ENCODE measurements at regions not wholly inside any gene's neighbourhood (a gene's known extent, or its start where the extent isn't known, plus 50 kb on each side); places are given as distances from the start of the nearest gene placed in this dataset.
"Not testable (repeated sequence)": the region's sequence is repeated elsewhere in the genome, so short reads cannot be mapped to it uniquely, and the experiment has no call there.

DNA sequence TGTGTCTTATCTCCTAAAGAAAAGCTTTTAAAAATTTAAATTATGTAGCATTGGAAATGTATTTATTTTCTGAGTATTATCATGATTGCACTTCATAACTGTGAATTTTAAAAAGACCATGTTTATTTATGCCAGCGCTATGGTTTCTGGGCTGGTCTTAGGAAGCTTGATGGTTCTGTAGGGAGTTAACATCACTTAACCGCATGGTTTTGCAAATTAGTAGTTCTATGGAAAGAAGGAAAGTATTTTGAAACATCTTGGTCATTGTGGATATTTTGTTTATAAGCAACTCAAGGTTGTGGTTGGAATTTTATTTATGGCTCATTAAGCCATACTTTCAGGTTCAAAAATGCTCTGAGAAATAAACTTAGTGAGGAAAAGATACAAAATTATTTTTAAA is 549.4 kb downstream of the STK39 start:
- FAIRE-seq (no peak), DNase-seq (ENCODE audit: insufficient read length, low spot score) (no peak)

DNA sequence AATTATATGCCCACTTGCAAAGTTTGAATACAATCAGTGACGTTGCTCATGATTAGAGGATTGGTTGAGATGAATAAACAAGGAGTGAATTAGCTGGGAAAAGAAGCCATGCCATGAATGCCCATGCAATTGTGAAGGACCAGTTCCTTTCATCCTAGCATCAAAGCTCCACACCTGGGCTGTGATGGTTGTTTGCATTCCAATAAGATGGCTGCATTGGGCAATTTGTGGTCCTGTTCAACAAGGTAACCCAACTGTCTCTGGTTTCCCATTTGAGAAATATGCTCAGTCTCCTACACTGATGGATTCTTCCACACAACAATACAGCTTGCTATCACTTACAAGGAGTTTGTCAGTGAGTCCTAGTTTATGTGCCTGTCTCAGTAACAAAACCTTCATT is 550.2 kb downstream of the STK39 start:
- no peak for FAIRE-seq
- no peak for DNase-seq (ENCODE audit: insufficient read length, low spot score)

DNA sequence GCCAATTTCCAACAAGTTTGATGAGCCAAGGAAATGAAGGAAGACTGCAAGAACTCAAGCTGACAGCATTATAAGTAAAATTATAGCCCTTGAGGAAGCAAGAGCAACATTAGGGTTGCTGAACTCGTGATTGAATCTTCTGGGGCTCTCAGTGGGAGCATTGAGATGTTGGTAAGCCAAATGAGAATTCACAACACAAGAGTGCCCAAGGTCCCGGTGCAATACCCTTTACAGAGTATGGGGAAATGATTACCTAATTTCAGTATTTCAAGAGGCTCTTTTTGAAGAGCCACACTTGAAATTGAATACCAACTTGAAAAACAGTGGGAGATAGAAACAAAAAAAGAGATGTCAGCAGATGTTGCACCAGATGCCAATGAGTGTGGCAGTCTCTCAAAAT is 554.5 kb downstream of the STK39 start:
- DNase-seq (ENCODE audit: insufficient read length, low spot score) (no peak), FAIRE-seq (no peak)

DNA sequence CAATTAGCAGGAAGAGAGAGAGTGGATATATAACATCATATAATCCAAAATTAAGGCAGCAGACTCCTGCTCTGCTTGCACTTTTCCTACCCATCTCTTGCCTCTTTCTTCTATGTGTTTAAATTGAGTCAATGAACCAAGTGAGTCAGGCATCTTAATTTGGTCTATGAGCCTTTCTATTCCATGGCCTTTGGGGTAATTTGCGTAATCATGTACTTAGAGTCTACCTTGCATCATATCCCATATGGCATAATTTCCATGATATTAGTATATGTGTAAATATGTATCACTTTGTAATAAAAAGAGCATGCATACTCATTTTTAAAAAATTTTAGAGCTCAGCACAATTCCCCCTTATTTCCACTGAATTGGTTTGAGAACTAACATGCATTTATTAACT is 555.2 kb downstream of the STK39 start:
- no peak for FAIRE-seq
- no peak for DNase-seq (ENCODE audit: insufficient read length, low spot score)

DNA sequence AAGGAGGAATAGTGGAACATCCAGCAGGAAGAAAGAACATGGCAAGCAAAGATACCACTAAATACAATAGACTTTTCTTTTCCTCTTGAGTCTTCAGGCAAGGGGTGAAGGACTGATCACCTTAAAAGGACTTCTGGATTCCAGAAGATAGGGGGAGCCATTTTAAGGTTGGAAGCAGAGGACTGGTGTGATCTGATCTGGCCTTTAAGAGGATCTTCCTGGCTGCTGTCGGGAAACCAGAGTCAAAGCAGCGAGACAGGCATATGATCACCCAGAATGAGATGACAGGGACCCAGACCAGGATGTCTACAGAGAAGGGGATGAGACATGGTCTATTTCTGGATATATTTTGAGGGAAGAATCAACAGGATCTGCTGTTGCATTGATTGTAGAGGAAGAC is 558.0 kb downstream of the STK39 start:
- FAIRE-seq (no peak), DNase-seq (ENCODE audit: insufficient read length, low spot score) (no peak)

DNA sequence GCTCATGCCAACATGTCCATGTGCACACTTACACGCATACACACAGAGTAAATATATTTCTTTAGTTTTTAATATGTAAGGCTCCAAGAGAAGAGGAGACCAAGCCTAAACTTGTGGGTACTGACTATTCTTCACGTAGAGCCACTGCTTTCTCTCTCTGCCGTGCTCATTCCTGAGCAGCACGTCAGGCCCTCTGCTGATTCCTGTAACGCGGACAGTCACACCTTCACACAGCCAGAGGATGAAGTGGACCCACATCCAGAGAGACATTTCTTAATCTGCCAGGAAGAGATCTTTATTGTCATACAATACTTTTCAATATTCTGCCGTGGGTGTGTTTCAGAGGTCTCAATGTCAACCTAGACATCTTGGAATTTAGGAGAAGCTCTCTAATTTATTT is 560.7 kb downstream of the STK39 start:
- DNase-seq (ENCODE audit: insufficient read length, low spot score) (no peak), FAIRE-seq (no peak)

DNA sequence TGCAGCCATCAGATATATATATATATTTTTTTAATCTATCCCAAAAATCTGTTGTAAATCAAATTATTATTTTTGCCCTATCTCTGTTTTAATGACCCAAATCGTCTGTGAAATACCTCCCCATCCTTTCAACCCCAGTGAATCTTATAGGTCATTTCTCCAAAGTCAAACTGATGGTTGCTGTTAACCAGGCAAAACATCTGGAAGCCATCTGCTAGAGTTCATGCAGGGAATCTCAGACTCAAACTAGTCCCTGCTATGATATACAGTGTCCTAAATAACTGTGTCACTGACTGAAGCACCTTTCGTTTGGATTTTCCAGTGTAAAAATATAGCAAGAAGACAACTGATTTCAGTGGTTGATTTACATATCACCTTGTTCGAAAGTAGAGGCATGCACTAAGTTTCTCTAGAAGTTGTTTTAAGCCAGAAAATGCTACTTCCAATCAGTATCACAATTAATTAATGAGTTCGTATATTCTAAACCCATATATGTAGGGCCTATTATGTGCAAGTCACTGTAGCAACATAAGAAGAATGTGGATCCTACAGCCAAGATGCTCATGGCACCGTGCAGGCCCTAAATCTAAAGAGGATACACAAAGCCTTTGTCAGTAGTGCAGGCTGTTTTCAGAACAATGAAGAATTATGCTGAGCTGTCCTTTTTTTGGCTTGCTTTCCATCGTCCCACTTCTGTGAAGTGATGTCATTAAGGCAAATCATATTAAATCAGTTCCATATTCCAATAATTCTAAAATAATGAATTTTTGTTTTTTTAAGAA is 566.0 kb downstream of the STK39 start:
- DNase-seq (ENCODE audit: insufficient read length, low spot score) = no peak
- FAIRE-seq = no peak

DNA sequence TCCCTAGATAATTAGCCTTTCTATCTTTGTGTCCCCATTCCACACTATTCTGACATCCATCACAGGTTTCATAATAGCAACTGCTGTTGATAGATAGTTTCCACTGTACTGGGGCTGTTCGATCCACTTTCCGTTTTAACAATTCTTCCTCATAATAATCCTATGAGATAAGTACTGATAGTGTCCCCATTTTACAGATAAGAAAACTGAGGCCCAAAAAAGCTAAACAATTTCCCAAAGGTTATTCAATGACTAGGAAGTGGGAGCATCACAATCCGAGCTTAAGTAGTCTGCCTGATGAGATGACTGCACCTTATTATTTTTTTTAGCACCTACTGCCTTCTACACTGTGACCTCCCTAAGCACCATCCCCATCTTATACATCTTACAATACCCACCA is 569.2 kb downstream of the STK39 start:
- no peak for DNase-seq (ENCODE audit: insufficient read length, low spot score)
- FAIRE-seq = no peak

DNA sequence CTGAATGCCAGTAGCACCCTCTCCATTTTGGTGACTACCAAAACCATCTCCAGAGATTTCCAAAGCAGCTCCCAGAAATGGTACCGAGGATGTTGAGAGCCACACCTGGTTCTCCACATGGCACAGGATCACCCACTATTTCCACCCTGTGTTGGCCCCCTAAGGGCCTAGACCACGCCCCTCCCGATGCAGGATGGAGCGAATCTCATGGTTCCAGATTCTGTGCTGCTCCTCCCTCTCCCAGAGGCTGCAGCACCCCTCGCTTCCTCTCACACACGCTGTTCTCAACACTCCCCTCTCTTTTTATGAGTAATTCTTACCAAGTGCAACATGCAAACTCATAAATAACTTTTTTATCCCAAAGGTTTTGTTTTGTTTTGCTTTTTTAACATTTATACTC is 571.5 kb downstream of the STK39 start:
- DNase-seq (ENCODE audit: insufficient read length, low spot score) = no peak
- FAIRE-seq = no peak

DNA sequence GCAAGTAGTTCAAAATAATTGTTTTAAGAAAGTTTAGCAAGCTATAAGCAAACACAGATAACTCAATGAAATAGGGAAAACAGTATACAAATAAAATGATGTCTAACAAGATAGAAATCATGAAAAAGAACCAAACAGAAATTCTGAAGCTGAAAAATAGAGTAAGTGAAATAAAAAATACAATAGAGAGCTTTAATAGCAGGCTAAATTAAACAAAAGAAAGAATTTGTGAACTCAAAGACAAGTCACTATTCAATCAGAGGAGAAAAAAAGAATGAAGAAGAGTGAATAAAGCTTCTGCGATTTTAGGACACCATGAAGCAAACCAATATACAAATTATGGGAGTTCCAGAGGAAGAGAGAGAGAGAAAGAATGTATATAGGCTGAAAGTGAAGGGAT is 576.8 kb downstream of the STK39 start:
- FAIRE-seq (no peak), DNase-seq (ENCODE audit: insufficient read length, low spot score) (no peak)

DNA sequence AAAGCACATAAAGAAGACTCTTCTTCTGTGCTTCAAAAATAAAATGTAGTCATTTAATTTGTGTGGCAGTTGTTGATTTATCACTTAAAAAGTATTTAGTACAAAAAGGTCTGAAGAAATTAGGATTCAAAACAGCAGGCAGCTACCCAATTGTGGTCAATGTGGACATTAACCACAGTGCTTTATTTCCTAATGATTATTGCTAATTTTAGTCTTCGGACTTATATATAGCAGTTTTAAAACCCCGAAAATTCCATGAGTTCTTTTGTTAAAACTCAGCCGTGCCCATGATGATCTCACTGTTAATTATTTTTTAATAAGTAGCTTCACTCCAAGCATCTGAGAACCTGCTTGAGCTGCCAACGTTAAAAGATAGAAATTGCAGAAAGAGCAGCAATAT is 594.3 kb downstream of the STK39 start:
- FAIRE-seq (no peak), DNase-seq (ENCODE audit: insufficient read length, low spot score) (no peak)

DNA sequence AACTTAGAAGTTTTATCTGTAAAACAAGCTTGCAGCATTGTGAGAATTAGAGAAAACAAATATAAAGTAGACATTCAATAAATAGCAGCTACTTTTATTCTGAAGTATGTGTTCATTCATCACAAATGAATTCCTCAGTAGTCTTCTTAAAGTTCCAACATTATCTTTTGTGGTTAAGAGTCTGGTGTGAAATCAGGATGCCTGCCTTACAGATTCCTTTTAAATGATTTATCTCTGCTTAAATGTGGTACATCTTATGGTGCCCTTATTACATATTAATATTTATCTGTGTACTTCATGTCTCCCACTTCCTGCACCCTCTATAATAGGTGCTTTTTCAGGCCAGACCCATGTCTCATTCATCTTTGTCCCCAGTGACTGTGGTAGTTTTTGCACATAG is 595.0 kb downstream of the STK39 start:
- DNase-seq (ENCODE audit: insufficient read length, low spot score) = no peak
- FAIRE-seq = no peak

DNA sequence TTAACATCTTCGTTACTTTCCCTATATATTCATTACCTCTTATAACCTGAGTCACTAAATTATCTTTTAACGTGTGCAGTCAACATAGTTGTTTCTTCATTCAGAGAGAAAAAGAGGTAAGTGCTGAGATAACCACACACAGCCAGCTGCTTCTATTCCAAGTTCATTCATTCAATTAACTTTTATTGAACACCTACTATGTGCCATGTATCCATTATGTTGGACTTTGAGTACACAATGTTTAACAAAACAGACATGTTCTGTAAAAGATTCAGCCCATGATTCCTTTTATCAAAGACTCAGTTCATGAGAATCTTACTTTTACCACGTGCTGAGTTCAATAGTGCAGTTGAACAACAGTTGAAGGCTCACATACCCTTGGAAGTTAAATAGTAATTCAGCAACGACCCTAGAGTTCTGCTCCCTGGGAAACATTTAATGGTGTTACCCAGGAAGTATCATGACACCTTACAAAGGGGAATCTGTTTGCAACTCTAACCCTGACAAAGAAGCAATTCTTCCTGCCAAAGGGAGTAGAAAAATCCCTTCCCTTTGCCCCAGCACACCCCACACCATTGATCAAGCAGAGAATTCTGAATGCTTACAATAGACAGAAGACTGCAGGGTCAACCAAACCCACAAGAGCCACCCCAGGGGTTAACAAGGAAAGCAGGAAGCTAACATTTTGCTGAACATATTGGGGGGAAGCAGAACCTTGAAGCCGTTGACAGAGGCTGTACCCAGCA is 595.8 kb downstream of the STK39 start:
- DNase-seq (ENCODE audit: insufficient read length, low spot score) = no peak

DNA sequence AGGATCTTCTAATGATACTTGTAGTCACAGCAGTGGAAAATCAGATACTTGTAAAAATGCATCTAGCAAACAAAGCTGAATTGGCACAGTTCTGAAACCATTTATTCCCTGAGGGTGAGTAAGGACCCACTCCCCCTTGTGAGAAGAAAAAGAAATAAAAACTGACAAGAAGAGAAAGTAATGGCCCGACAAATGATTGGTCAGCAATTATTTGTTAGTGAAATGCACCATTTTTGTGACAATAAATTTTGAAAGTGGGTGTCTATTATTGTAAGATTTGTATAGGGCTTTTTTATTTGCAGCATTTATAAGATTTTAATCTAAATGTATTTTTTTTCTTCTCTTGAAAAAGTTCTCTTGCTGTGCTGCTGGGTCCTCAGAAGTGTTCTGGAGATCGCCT is 600.8 kb downstream of the STK39 start:
- FAIRE-seq (no peak), DNase-seq (ENCODE audit: insufficient read length, low spot score) (no peak)

More for the DNA sequence above, 595.8 kb downstream of the STK39 start:
- FAIRE-seq = no peak

DNA sequence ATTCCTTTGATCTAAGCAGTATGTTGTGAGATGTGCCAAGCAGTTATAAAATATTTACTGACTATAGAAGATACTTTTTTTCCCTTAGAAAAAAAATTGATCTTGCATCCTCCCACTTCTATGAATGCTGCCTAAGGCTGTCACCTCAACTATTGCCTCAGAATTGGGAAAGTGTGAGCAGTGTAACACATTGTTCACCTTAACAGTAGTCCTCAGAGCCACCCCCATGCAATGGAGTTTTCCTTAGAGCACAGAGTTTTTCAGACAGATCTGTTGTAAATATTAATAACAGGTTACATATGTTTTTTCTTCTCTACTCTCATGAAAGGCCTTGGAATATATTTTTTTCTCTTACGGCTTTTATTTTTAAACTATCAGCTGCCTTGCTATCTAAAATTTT is 607.3 kb downstream of the STK39 start:
- no peak for DNase-seq (ENCODE audit: insufficient read length, low spot score)
- no peak for FAIRE-seq

DNA sequence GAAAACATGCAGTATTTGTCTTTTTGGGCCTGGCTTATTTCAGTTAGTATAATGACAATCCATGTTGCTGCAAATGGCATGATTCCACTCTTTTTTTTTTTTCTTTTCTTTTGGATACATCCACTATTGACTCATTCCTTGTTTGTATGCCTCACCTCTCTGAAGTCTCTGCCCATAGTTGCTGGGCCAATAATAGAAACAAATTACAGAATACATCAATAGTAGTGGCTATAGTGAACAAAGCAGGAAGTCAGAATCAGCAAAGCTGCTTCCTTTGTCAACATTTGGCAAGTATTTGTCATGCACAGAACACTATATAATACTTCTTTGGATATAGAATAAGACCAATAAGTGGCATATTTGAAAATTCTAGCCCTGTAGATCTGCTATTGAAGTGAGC is 609.7 kb downstream of the STK39 start:
- FAIRE-seq (no peak), DNase-seq (ENCODE audit: insufficient read length, low spot score) (no peak)

DNA sequence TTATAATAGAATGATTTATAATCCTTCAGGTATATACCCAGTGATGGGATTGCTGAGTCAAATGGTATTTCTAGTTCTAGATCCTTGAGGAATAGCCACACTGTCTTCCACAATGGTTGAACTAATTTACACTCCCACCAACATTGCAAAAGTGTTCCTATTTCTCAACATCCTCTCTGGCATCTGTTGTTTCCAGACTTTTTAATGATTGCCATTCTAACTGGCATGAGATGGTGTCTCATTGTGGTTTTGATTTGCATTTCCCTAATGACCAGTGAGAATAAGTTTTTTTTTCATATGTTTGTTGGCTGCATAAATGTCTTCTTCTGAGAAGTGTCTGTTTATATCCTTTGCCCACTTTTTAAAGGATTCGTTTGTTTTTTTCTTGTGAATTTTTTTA is 615.1 kb downstream of the STK39 start:
- not testable (repeated sequence) for DNase-seq (ENCODE audit: insufficient read length, low spot score); FAIRE-seq

DNA sequence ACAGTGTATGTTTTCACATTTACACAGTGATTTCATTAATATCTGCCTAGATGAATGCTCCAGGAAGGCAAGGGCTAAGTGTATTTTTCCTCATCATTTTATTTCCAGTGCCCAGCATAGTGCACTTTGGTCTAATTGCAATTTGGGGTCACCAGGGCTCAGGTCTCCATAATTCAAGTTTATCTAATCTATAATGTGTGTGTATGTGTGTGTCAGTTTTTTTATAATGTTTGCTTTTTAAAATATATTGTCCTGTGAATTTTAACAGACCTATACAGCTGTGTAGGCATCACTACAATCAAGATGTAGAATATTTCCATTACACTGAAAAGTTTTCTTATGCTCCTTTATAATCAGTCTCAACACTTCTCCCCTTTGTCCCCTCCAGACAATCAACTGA is 620.4 kb downstream of the STK39 start:
- no peak for FAIRE-seq
- DNase-seq (ENCODE audit: insufficient read length, low spot score) = no peak

DNA sequence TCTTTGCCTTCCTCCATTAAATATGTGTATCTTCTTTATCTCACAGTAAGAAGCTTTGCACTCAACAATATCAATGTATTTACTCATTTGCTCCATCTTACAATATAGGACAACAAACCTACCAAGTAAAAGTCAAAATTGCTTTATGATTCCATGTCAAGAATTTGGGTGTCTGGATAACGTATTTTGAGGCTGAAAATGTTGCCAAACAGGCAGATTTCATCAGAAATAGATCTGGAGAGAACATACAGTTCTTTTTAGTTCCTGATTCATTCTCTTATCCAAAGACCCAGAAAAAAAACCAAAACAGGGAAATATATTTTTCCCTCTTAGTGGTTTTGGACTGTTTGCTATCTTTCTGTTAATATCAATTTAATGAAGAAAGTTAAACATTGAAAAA is 621.1 kb downstream of the STK39 start:
- no peak for DNase-seq (ENCODE audit: insufficient read length, low spot score)
- FAIRE-seq = no peak

DNA sequence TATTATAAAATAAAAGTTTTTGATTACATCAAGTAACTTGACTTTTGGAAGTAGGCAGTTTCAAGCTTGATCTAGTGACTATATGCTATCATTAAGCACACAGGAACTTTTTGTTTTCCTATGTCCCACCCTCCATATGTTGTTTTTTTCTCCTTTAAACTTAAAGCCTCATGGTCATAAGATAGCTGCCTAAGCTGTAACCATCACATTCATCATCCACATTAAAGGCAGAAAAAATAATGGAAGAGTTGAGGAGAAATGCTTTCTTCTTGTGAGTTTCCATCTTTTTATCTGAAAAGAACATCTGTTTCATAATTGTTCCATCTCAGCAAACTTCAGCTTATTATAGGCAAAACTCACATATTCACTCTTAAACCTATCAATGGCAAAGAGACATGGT is 630.4 kb downstream of the STK39 start:
- FAIRE-seq = no peak
- no peak for DNase-seq (ENCODE audit: insufficient read length, low spot score)

DNA sequence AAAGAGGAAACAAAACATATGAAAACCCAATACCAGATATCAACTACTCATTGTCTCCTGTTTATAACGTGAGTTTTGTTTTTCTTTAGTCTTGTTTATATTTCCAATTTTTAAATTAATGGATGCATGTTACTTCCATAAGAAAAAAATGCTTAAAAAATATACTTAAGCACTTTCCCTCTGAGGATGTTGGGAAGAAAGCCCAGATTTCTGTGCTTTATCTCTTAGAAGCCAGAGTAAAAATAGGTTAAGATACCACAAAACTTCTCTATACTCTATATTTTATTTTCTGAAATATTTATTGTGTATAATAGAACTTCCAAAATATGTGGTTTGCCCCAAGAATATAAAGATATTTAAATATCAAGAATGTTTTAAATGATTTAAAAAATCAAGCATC is 633.9 kb downstream of the STK39 start:
- FAIRE-seq (no peak), DNase-seq (ENCODE audit: insufficient read length, low spot score) (no peak)

DNA sequence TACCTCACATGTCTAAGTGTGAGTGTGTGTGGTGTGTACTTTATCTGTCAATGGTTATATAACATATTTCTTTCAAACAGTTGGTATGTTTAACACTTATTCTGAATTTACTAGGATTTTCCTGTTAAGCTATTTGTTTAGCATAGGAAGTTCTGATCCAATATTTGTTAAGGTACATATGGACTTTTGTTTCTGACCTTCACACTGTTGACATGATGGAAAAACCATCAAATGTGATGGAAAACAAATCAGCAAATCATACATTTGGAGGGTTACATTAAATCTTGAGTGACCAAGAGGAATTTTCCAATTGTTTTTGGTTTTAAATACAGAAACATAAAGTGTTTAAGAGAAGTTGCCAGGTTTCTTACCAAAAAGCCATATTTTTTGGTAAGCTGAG is 638.9 kb downstream of the STK39 start:
- DNase-seq (ENCODE audit: insufficient read length, low spot score) (no peak), FAIRE-seq (no peak)

Measured in HTR-8/SVneo (cell line).